Stimulated activated CD4-positive, alpha-beta T cell treated with anti-CD3 and anti-CD28 coated beads, TNF-alpha, amount 100 ng/mL, for 48 hours (primary cell): ENCODE measurements at regions not wholly inside any gene's neighbourhood (a gene's known extent, or its start where the extent isn't known, plus 50 kb on each side); places are given as distances from the start of the nearest gene placed in this dataset.

Source experiments
- DNase-seq, 3 donors: peaks; one replicate each; pipeline ENCODE4 v3.0.0-alpha.2; 2020; ENCODE audit warnings: low read depth in 3 of 3

GRCh38 chr19:33947265-33947964 is 150.7 kb downstream of the KCTD15 start:
- no peak for DNase-seq

GRCh38 chr19:33948651-33949335 is 152.1 kb downstream of the KCTD15 start:
- no peak for DNase-seq

- DNase-seq, result no peak
Observed at GRCh38 chr19:33950091-33950750, 153.6 kb downstream of the KCTD15 start.

- no peak for DNase-seq
Observed at GRCh38 chr19:33953023-33953422, 156.4 kb downstream of the KCTD15 start.

- no peak for DNase-seq
Observed at GRCh38 chr19:33953592-33953991, 156.9 kb downstream of the KCTD15 start.

- DNase-seq, result no peak
Observed at GRCh38 chr19:33954686-33955085, 158.0 kb downstream of the KCTD15 start.

- no peak for DNase-seq
Observed at GRCh38 chr19:33956941-33957340, 160.3 kb downstream of the KCTD15 start.

- DNase-seq, result no peak
Observed at GRCh38 chr19:33957804-33958203, 161.1 kb downstream of the KCTD15 start.

- DNase-seq, result no peak
Observed at GRCh38 chr19:33960566-33960965, 163.9 kb downstream of the KCTD15 start.

- no peak for DNase-seq
Observed at GRCh38 chr19:33962161-33962560, 165.5 kb downstream of the KCTD15 start.

- DNase-seq, result no peak
Observed at GRCh38 chr19:33963514-33963913, 166.8 kb downstream of the KCTD15 start.

GRCh38 chr19:33971073-33971472 is 174.4 kb downstream of the KCTD15 start:
- DNase-seq, result no peak

- no peak for DNase-seq
Observed at GRCh38 chr19:33977756-33978685, 181.4 kb downstream of the KCTD15 start.

GRCh38 chr19:33982706-33983105 is 186.0 kb downstream of the KCTD15 start:
- DNase-seq, result no peak

- DNase-seq, result no peak
Observed at GRCh38 chr19:33988601-33989000, 183.7 kb upstream of the LSM14A start.

GRCh38 chr19:33997690-33998089 is 174.6 kb upstream of the LSM14A start:
- no peak for DNase-seq

- no peak for DNase-seq
Observed at GRCh38 chr19:33998302-33998701, 174.0 kb upstream of the LSM14A start.

GRCh38 chr19:33998739-33999345 is 173.5 kb upstream of the LSM14A start:
- no peak for DNase-seq

- no peak for DNase-seq
Observed at GRCh38 chr19:34017024-34017423, 155.3 kb upstream of the LSM14A start.

GRCh38 chr19:34017601-34018000 is 154.7 kb upstream of the LSM14A start:
- no peak for DNase-seq

GRCh38 chr19:34018546-34018945 is 153.8 kb upstream of the LSM14A start:
- DNase-seq, result no peak
